GM12864 (cell line): ENCODE measurements at regions not wholly inside any gene's neighbourhood (a gene's known extent, or its start where the extent isn't known, plus 50 kb on each side); places are given as distances from the start of the nearest gene placed in this dataset.

Experiments
- DNase-seq: peaks from one replicate; pipeline ENCODE4 v3.0.0-alpha.2; 2011; ENCODE audit warnings: low read depth
- H3K4me3 ChIP-seq: 2 replicates; pipeline ENCODE4 v1.5.1; 2011; ENCODE audit warnings: mild to moderate bottlenecking, low read depth, low read length, control low read depth
- CTCF ChIP-seq: IDR thresholded peaks from 2 replicates; pipeline ENCODE4 v1.5.1; 2011; ENCODE audit warnings: low read depth, mild to moderate bottlenecking, moderate library complexity, low read length, control low read depth, inconsistent platforms; ENCODE audit errors: missing control alignments

- TF ChIP-seq CTCF = no peak
- no peak for DNase-seq
- no peak overlapping the region for H3K4me3 ChIP-seq
Measured at GRCh38 chr2:44109166-44109565, 59.5 kb upstream of the PPM1B start.

GRCh38 chr2:44110444-44110843 is 58.2 kb upstream of the PPM1B start:
- H3K4me3 ChIP-seq = no peak overlapping the region
- TF ChIP-seq CTCF = no peak
- no peak for DNase-seq

- no peak overlapping the region for H3K4me3 ChIP-seq
- DNase-seq = no peak
- no peak for TF ChIP-seq CTCF
Measured at GRCh38 chr2:44112096-44112495, 56.6 kb upstream of the PPM1B start.

- no peak overlapping the region for H3K4me3 ChIP-seq
- no peak for DNase-seq
- TF ChIP-seq CTCF = no peak
Measured at GRCh38 chr2:44116319-44116718, 52.4 kb upstream of the PPM1B start.

GRCh38 chr2:44118257-44118656 is 50.4 kb upstream of the PPM1B start:
- no peak overlapping the region for H3K4me3 ChIP-seq
- TF ChIP-seq CTCF = no peak
- no peak for DNase-seq
